OCI-LY7 (cell line): ENCODE measurements at regions not wholly inside any gene's neighbourhood (a gene's known extent, or its start where the extent isn't known, plus 50 kb on each side); places are given as distances from the start of the nearest gene placed in this dataset.

Experiments
- EZH2phosphoT487 ChIP-seq: fragments of 200-600 bp; sonication (generic); IDR thresholded peaks from 2 replicates; pipeline ENCODE4 v1.6.1; 2018; ENCODE audit warnings: low read depth, borderline replicate concordance, mild to moderate bottlenecking, mixed run types, antibody characterized with exemption, low read length, moderate library complexity, mixed read lengths
- TF ChIP-seq, protein P1 (sequence below): fragments of 200-600 bp; sonication (generic); conservative IDR thresholded peaks from 2 replicates; pipeline ENCODE4 v1.5.1; 2014; ENCODE audit warnings: mild to moderate bottlenecking, antibody characterized with exemption, low read length, moderate library complexity, mixed read lengths

DNA sequence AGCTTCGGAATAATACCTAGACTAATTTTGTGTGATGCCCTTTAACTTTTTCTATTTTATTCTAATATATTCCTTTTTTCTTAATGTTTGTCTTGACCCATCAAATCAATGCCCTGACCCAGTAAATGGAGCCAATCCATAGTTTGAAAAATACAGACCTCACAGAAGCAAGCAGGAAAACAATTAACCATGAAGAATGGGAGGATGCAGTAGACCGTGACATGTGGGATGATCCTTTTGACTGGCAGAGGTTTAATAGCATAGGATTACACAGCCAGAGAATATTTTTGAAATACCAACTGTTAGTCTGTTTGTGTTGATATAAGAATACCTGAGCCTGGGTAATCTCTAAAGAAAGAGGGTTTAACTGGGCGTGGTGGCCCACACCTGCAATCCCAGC is 142.6 kb upstream of the NEBL start:
- TF ChIP-seq, protein P1, sequence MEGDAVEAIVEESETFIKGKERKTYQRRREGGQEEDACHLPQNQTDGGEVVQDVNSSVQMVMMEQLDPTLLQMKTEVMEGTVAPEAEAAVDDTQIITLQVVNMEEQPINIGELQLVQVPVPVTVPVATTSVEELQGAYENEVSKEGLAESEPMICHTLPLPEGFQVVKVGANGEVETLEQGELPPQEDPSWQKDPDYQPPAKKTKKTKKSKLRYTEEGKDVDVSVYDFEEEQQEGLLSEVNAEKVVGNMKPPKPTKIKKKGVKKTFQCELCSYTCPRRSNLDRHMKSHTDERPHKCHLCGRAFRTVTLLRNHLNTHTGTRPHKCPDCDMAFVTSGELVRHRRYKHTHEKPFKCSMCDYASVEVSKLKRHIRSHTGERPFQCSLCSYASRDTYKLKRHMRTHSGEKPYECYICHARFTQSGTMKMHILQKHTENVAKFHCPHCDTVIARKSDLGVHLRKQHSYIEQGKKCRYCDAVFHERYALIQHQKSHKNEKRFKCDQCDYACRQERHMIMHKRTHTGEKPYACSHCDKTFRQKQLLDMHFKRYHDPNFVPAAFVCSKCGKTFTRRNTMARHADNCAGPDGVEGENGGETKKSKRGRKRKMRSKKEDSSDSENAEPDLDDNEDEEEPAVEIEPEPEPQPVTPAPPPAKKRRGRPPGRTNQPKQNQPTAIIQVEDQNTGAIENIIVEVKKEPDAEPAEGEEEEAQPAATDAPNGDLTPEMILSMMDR: no peak
- no peak for TF ChIP-seq EZH2phosphoT487
